DOHH2 (cell line): ENCODE measurements at regions not wholly inside any gene's neighbourhood (a gene's known extent, or its start where the extent isn't known, plus 50 kb on each side); places are given as distances from the start of the nearest gene placed in this dataset.

Experiments used
- H3F3A ChIP-seq: fragments of 200-600 bp; sonication (generic), shearing (Covaris generic); 2 replicates; pipeline ENCODE4 v1.6.0; 2016; ENCODE audit warnings: antibody characterized with exemption, mild to moderate bottlenecking; ENCODE audit not compliant: control insufficient read depth, insufficient read depth
- H3K27ac ChIP-seq: fragments of 200-600 bp; sonication (generic); 2 replicates; pipeline ENCODE4 v1.5.1; 2014; ENCODE audit warnings: low read depth, mild to moderate bottlenecking, low read length, moderate library complexity
- H3K27me3 ChIP-seq: fragments of 200-600 bp; sonication (generic); 2 replicates; pipeline ENCODE4 v1.6.1; 2014; ENCODE audit warnings: mild to moderate bottlenecking, low read length, mixed read lengths; ENCODE audit not compliant: control insufficient read depth
- H3K36me3 ChIP-seq: fragments of 200-600 bp; sonication (generic); 2 replicates; pipeline ENCODE4 v1.6.1; 2014; ENCODE audit warnings: mild to moderate bottlenecking, low read length, moderate library complexity, mixed read lengths; ENCODE audit not compliant: control insufficient read depth
- H3K4me1 ChIP-seq: fragments of 200-600 bp; sonication (generic); 2 replicates; pipeline ENCODE4 v1.6.1; 2014; ENCODE audit warnings: mild to moderate bottlenecking, low read length, mixed read lengths; ENCODE audit not compliant: control insufficient read depth
- H3K4me2 ChIP-seq: fragments of 200-600 bp; sonication (generic); 2 replicates; pipeline ENCODE4 v1.6.0; 2014; ENCODE audit warnings: mild to moderate bottlenecking, low read length, moderate library complexity
- H3K4me3 ChIP-seq: fragments of 200-600 bp; sonication (generic); 2 replicates; pipeline ENCODE4 v1.5.1; 2014; ENCODE audit warnings: mild to moderate bottlenecking, low read length, mixed read lengths
- H3K79me2 ChIP-seq: fragments of 200-600 bp; sonication (generic); 2 replicates; pipeline ENCODE4 v1.6.1; 2014; ENCODE audit warnings: mild to moderate bottlenecking, low read length, mixed read lengths; ENCODE audit not compliant: control insufficient read depth
- H3K9me2 ChIP-seq: fragments of 200-600 bp; sonication (generic); replicated peaks from 2 replicates; pipeline ENCODE4 v1.6.1; 2014; ENCODE audit warnings: mild to moderate bottlenecking, low read length, mixed read lengths; ENCODE audit not compliant: control insufficient read depth
- H3K9me3 ChIP-seq: fragments of 200-600 bp; sonication (generic); 2 replicates; pipeline ENCODE4 v1.6.1; 2014; ENCODE audit warnings: antibody characterized with exemption, low read length, mixed read lengths; ENCODE audit not compliant: control insufficient read depth, insufficient read depth
- H4K20me1 ChIP-seq: fragments of 200-600 bp; sonication (generic); 2 replicates; pipeline ENCODE4 v1.6.0; 2014; ENCODE audit warnings: low read depth, mild to moderate bottlenecking, antibody characterized with exemption, low read length, moderate library complexity; ENCODE audit not compliant: control insufficient read depth, insufficient read depth
- CTCF ChIP-seq: fragments of 200-600 bp; sonication (generic); IDR thresholded peaks from one replicate; pipeline ENCODE4 v1.5.1; 2014; ENCODE audit warnings: antibody characterized with exemption, mild to moderate bottlenecking, low read depth, low read length; ENCODE audit not compliant: poor library complexity, severe bottlenecking
- EZH2phosphoT487 ChIP-seq: fragments of 200-600 bp; sonication (generic); IDR thresholded peaks from 2 replicates; pipeline ENCODE4 v1.6.1; 2017; ENCODE audit warnings: borderline replicate concordance, mild to moderate bottlenecking, antibody characterized with exemption, low read length, moderate library complexity, mixed read lengths

DNA sequence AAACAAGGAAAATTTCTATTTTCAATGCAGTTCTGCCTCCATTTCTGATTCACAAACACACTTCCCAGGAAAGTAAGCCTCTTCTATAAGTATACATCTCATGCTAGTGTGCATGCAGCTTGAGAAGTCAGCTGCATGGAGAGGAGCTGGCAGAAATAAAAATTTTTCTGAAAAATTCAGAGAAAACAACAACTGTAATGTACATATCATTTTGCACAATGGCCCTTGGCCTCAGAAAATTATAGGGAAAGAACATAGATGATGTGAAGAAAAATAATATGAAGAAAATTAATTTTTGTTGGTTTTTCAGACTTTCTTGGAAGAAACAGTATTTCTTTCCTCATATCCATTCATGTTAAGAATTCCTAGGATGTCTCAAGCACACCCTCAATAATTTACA is 277.8 kb upstream of the ADRA1B start:
- Histone ChIP-seq H3K27ac (no peak overlapping the region), H4K20me1 (no peaks in the 10 kb centered on the region), H3K4me1 (no peaks in the 10 kb centered on the region), H3F3A (no peaks in the 10 kb centered on the region), H3K4me2 (no peak overlapping the region), H3K9me2 (no peaks in the 10 kb centered on the region), H3K27me3 (0 out of 2 replicates have a peak, but pooled peaks cover 5% of the 10 kb centered on the region), H3K9me3 (no peaks in the 10 kb centered on the region), H3K4me3 (no peak overlapping the region), H3K79me2 (no peaks in the 10 kb centered on the region), H3K36me3 (no peaks in the 10 kb centered on the region)
- TF ChIP-seq EZH2phosphoT487: no peak
- no peak for TF ChIP-seq CTCF

DNA sequence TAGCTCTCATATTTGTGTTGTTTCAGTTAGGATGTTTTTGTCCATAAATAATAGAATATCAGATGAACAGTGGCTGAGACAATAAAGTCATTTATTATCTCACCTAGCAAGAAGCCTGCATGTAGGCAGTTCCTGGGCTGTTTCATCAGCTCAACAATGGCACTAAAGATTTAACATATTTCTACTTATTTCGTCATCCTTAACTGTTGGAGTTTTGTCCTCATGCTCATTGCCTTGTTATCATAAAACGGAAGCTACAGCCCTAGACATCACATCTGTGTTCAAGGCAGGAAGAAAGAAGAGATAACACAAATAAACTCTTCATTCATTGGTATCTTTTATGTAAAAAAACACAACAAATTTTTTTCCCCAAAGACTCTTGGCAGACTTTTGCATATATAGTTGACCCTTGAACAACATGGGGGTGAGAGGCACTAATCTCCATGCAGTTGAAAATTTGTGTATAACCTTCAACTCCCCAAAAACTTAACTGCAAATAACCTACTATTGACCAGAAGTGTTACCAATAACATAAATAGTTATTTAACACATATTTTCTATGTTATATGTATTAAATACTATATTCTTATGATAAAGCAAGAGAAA is 277.2 kb upstream of the ADRA1B start:
- no peak overlapping the region for H3K4me3 ChIP-seq
- no peaks in the 10 kb centered on the region for H3K4me1 ChIP-seq
- no peaks in the 10 kb centered on the region for H3F3A ChIP-seq
- TF ChIP-seq CTCF: no peak
- TF ChIP-seq EZH2phosphoT487: no peak
- no peaks in the 10 kb centered on the region for H4K20me1 ChIP-seq
- no peaks in the 10 kb centered on the region for H3K9me3 ChIP-seq
- H3K79me2 ChIP-seq: no peaks in the 10 kb centered on the region
- H3K36me3 ChIP-seq: no peaks in the 10 kb centered on the region
- no peak overlapping the region for H3K4me2 ChIP-seq
- no peaks in the 10 kb centered on the region for H3K9me2 ChIP-seq
- H3K27ac ChIP-seq: no peak overlapping the region
- H3K27me3 ChIP-seq: 0 out of 2 replicates have a peak, but pooled peaks cover 5% of the 10 kb centered on the region

DNA sequence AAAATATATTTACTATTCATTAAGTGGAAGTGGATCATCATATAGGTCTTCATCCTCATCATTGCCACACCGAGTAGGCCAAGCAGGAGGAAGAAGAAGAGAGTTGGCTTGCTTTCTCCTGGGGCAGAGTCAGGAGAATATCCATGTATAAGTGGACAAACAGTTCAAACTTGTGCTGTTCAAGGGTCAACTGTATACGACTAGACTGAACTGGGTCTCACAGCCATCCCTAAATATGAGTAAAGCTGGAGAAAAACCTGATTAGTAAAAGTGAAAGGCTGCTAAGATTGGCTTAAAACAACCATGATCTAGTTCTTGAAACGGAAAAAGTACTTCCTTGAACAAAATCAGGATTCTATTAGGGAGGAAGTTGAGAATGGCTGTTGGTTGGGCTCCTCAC is 276.7 kb upstream of the ADRA1B start:
- H3K36me3 ChIP-seq: no peaks in the 10 kb centered on the region
- no peaks in the 10 kb centered on the region for H3K4me1 ChIP-seq
- no peaks in the 10 kb centered on the region for H3K9me3 ChIP-seq
- TF ChIP-seq CTCF (no peak), EZH2phosphoT487 (no peak)
- H3K27me3 ChIP-seq: 0 out of 2 replicates have a peak, but pooled peaks cover 5% of the 10 kb centered on the region
- H3F3A ChIP-seq: no peaks in the 10 kb centered on the region
- no peaks in the 10 kb centered on the region for H3K79me2 ChIP-seq
- no peak overlapping the region for H3K4me3 ChIP-seq
- H4K20me1 ChIP-seq: no peaks in the 10 kb centered on the region
- H3K27ac ChIP-seq: no peak overlapping the region
- H3K9me2 ChIP-seq: no peaks in the 10 kb centered on the region
- H3K4me2 ChIP-seq: no peak overlapping the region
